HG03354 (cell line): ENCODE measurements at regions not wholly inside any gene's neighbourhood (a gene's known extent, or its start where the extent isn't known, plus 50 kb on each side); places are given as distances from the start of the nearest gene placed in this dataset.
A peak's percentile ranks its signal among the peaks of the same experiment; 100 is the strongest.
"Not testable (repeated sequence)": the region's sequence is repeated elsewhere in the genome, so short reads cannot be mapped to it uniquely, and the experiment has no call there.

Experiments
- ATAC-seq: cut with Tn5 transposase; IDR thresholded peaks from one replicate; pipeline ENCODE4 v1.9.1; 2021; ENCODE audit warnings: mild to moderate bottlenecking; ENCODE audit not compliant: unreplicated experiment, poor library complexity, severe bottlenecking

- not testable (repeated sequence) for ATAC-seq
Observed at GRCh38 chr2:61723364-61723763, 130.5 kb downstream of the FAM161A start.

GRCh38 chr2:61722800-61723199, 131.1 kb downstream of the FAM161A start:
- no peak for ATAC-seq

DNA sequence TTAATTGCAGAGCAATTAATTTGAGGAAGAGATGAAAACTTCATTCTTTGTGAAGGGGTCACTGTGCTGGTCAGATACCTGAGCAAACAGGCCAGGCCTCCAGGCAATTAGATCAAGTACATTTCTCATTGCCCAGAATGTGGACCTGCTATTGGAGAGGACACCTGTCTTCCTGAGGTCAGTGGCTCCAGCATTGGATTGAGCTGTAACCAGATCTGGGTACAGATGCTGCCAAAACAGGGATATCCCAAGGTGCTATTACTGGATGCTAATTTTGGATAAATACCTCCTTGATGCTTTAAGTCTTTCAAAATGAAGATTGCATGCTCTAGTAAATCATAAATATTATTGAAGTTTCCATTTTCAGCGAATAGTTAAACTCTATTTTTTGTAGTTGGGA, 131.5 kb downstream of the FAM161A start:
- no peak for ATAC-seq

- no peak for ATAC-seq
Observed at GRCh38 chr2:61721382-61721781, 132.5 kb downstream of the FAM161A start.

DNA sequence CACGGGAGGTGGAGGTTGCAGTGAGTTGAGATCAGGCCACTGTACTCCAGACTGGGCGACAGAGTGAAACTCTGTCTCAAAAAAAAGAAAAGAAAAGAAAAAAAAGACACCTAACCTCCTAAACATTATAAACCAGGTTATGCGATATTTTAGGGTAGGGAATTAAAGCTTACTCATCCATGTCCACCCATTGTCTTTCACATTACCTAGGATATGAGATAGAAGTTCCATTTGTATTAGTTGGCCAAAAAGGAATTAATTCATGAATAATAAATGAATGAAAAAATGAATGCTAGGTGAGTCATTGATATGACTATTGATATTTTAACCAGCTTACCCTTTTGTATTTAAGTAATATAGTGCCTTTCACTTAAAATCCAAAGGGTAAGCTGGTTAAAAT, 132.9 kb downstream of the FAM161A start:
- no peak for ATAC-seq

- ATAC-seq: no peak
Observed at GRCh38 chr2:61718965-61719364, 134.9 kb downstream of the FAM161A start.

DNA sequence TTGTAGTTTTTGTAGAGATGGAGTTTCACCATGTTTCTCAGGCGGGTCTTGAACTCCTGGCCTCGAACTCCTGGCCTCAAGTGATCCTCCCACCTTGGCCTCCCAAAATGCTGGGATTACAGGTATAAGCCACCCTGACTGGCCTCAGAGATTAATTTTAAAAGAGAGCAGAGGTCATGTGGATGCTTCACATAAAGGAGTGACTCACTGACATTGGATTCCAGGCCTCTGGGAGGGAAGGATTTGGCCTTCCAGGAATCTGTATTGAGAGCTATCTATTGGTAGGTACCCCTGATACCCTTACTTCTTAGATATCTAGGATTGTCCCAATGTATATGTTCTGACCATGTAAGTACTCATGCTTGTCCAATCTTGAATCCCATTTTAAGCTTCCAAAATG, 138.4 kb downstream of the FAM161A start:
- ATAC-seq: no peak

GRCh38 chr2:61714210-61714609, 139.7 kb downstream of the FAM161A start:
- ATAC-seq: no peak

- ATAC-seq: no peak
Observed at GRCh38 chr2:61713457-61713856, 140.4 kb downstream of the FAM161A start.

DNA sequence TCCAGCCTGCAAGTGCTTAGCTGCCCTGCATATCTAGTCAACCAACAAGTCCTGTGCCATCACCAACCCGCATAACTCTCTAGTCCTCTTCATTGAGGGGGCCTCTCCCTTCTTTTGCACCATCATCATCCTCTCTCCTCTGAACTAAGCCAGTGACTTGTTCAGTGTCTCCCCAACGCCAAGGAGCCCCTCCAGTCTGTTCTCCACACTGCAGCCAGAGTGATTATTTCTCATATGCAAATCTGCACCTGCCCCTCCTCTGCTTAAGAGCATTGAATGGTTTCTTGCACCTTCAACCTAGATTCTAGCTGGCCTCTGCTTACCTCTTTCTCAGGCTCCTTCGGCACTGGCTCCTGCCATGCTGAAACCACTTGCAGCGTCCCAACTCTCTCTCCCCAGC, 141.8 kb downstream of the FAM161A start:
- ATAC-seq: no peak

GRCh38 chr2:61710711-61711110, 143.1 kb downstream of the FAM161A start:
- ATAC-seq: no peak

DNA sequence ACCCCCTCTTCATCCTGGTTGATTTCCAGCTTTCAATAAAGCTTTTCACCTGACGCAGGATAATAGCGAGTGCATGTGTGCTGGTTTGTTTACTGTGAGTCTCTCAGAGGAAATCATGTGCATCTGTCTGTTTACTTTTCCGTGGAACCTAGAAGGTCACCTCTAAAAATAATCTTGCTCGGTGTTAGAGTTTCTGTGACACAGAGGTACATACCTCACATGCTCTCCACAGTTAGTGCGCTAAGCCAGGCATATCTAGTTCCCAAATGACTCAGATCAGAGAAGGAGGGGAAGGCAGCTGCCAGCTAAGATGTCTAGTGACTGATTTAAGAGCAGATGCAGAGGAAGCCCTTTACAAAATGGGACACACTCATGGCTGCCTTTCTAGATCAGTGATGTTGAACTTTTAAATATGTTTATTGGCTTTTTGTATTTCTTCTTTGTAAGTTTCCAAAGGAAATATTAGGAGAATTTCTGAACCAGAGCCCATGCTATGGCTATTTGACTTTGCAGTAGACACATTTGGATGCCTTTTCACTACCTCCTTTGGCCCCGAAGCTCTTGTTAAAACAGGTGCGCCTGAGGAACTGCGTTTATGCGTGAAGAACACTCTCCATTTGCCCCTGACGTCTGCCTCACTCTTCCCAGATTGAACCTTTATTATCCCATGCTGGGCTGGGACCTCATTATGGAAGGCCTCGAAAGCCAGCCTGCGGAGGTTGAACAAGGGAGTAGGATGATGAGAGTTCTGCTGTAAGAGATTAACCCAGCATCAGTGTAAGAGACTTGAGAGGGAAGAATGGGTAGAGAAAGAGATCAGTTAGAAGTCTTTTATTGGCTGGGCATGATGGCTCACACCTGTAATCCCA, 145.6 kb downstream of the FAM161A start:
- ATAC-seq: peak; percentile 99

GRCh38 chr2:61705625-61706024, 148.2 kb downstream of the FAM161A start:
- ATAC-seq: no peak

DNA sequence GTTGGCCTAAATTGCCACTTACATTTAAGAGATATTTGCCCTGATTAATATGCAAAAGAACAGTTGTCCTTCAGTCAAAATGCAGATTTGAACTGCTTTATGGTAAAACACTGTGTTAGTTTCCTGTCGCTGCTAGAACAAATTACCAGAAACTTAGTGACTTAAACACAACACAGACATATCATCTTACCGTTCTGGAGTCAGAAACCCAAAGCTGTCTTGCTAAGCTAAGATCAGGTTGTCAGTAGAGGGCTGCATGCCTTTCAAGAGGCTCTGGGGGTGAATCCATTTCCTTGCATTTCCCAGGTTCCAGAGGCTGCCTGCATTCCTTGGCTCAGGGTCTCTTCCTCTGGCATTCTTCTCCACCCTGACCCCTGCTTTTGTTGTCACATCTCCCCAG, 149.5 kb downstream of the FAM161A start:
- no peak for ATAC-seq

DNA sequence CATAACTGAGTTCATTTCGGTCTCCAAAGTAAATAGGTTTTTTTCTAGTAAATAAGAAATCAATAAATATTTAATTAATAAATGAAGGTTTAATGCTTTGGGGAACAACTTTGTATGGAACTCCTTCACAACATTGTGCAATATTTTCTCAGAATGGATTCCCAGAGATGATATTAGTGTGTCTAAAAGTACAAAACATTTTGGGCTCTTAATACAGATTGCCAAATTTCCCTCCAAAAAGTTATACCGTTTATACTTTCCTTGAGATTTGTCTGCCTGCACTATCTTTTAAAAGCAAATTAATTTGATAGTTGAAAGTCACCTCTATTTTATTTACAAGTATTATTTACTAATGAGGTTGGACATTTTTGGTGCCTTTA, 151.8 kb downstream of the FAM161A start:
- no peak for ATAC-seq

- ATAC-seq: no peak
Observed at GRCh38 chr2:61700464-61700863, 153.4 kb downstream of the FAM161A start.

DNA sequence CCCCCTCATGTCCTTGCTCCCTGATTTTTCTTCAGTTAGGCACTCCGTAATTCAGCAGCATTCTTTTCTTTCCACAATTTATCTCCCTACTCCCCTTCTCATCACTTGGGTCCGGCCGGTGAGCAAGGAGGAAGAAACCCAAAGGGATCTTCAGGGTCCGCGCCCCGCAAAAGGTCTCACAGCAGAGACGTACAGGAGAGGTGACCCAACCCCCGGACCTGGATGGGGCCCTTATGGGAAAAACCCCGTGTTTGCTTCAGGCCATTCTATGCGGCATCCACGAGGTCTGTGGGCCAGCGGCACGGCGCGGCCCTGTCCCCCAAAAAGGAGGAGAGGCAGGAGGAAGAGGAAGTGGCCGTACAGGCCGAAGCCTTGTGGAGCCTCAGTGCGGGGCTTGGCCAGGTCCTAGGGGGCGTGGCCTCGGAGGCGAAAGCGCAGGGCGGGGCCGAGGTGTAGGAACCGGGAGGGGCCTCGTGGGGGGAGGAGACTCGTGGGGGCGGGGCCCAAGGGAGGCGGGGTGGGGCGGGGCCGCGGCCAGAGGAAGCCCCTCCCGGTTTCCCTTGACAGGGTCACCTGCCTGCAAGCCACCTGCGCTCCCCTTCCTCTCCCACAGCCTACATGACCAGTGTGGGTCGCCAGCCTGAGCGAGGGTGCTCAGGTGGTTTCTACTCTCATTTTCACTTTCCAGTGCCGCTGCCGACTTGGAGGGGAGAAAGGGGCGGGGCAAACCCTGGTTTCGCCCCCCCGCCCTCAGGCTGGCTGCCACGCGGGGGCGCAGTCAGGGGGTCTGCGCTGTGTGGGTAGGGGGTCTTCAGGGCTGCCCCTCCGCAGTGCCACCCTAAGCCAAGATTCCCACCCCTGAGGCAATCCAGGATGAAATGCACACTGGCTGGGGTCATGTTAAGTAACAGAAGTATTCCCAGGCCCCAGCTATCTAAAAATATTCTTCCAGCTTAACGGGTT, 156.4 kb upstream of the XPO1 start:
- peak; percentile 97 for ATAC-seq

DNA sequence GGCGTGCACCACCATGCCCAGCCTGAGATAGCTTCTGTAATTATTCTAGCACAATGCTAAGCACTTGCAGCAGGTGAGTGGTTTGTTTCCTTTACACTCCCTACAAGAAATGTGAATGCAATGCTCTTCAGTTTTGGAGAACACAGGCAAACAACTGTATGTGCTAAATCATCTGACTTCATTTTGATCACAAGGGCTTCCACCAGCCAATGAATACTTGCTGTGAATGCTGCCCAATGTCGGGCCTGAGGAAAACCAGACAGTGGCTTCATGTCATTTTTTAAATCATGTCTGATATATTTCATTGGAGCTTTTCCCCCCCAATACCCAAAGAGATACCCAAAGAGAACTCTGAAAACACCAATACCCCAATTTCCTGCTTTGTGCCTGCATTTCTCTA, 155.6 kb upstream of the XPO1 start:
- ATAC-seq: no peak

- ATAC-seq: no peak
Observed at GRCh38 chr2:61690078-61690596, 152.0 kb upstream of the XPO1 start.

- no peak for ATAC-seq
Observed at GRCh38 chr2:61689568-61689967, 151.4 kb upstream of the XPO1 start.
